ENCODE measurements at regions not wholly inside any gene's neighbourhood (a gene's known extent, or its start where the extent isn't known, plus 50 kb on each side); places are given as distances from the start of the nearest gene placed in this dataset.

DNA sequence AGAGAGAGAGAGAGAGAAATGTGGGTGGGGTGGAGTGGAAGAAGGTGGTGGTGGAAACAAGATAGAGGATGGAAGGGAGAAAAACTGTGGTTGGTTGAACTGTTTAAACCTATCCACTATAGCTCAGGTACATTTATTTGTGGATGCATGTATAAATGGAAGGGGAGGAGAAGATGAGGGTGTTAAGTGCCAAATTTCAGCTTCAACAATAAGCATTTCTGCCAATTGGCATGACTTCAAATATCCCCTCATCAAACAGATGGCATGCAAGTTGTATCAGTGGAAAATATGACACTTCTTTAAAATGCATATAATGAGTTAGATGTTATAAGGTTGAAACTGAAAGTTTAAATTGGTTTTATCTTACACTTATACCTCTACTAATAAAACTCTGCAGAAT is 216.1 kb downstream of the LMBRD1 start:
- H3K14ac ChIP-seq (ENCODE audit: insufficient read depth, low read length) = no peak overlapping the region
- H3K56ac ChIP-seq (ENCODE audit: insufficient read length, low read depth, low read length) = no peak overlapping the region
- H3K4me2 ChIP-seq (ENCODE audit: insufficient read depth, insufficient read length, low read length) = no peak overlapping the region
- H2AK5ac ChIP-seq (ENCODE audit: insufficient read length, low read length) = no peak overlapping the region
- H4K5ac ChIP-seq (ENCODE audit: insufficient read length, low read depth, low read length) = no peak overlapping the region
- H3K27me3 Mint-ChIP-seq (ENCODE audit: low read depth) = no peaks in the 10 kb centered on the region
- H2BK5ac ChIP-seq (ENCODE audit: insufficient read length, low read length) = no peak overlapping the region
- H3K79me2 ChIP-seq (ENCODE audit: insufficient read depth, low read length) = no peaks in the 10 kb centered on the region
- no peak overlapping the region for H3K4ac ChIP-seq (ENCODE audit: low read depth, low read length)
- H3K9me3 Mint-ChIP-seq = no peaks in the 10 kb centered on the region; a peak in 1 of 5 replicates
- no peak overlapping the region for H2BK12ac ChIP-seq (ENCODE audit: insufficient read length, low read depth, low read length)
- H3K4me3 Mint-ChIP-seq = no peak overlapping the region
- no peaks in the 10 kb centered on the region for H3K36me3 Mint-ChIP-seq (ENCODE audit: insufficient read depth in 1 of 3, low read depth in 3 of 3)
- H3K9me3 ChIP-seq (ENCODE audit: control insufficient read depth, low read depth, low read length) = no peaks in the 10 kb centered on the region
- no peaks in the 10 kb centered on the region for H3K27me3 ChIP-seq (ENCODE audit: insufficient read depth, low read length)
- H3K18ac ChIP-seq (ENCODE audit: insufficient read length, low read depth, low read length) = no peak overlapping the region
- no peak overlapping the region for H4K8ac ChIP-seq (replicated peaks; ENCODE audit: insufficient read length, low read depth, low read length)
- no peaks in the 10 kb centered on the region for H4K20me1 ChIP-seq (ENCODE audit: control insufficient read depth, insufficient read depth, insufficient read length)
- H3K23ac ChIP-seq (ENCODE audit: insufficient read length, low read depth, low read length) = no peak overlapping the region
- no peak overlapping the region for H4K91ac ChIP-seq (ENCODE audit: insufficient read length, low read depth, low read length)
- no peak overlapping the region for H3K27ac Mint-ChIP-seq
- no peak overlapping the region for H2BK15ac ChIP-seq (ENCODE audit: low read depth, low read length)
- H3K23me2 ChIP-seq (ENCODE audit: insufficient read length, low read depth, low read length, poor library complexity, severe bottlenecking) = no peaks in the 10 kb centered on the region
- no peak overlapping the region for H3K9ac ChIP-seq (ENCODE audit: extremely low read depth, insufficient read length, low read length)
- H3K27ac ChIP-seq (ENCODE audit: insufficient read length, low read depth, low read length) = no peak overlapping the region
- TF ChIP-seq, protein P1, sequence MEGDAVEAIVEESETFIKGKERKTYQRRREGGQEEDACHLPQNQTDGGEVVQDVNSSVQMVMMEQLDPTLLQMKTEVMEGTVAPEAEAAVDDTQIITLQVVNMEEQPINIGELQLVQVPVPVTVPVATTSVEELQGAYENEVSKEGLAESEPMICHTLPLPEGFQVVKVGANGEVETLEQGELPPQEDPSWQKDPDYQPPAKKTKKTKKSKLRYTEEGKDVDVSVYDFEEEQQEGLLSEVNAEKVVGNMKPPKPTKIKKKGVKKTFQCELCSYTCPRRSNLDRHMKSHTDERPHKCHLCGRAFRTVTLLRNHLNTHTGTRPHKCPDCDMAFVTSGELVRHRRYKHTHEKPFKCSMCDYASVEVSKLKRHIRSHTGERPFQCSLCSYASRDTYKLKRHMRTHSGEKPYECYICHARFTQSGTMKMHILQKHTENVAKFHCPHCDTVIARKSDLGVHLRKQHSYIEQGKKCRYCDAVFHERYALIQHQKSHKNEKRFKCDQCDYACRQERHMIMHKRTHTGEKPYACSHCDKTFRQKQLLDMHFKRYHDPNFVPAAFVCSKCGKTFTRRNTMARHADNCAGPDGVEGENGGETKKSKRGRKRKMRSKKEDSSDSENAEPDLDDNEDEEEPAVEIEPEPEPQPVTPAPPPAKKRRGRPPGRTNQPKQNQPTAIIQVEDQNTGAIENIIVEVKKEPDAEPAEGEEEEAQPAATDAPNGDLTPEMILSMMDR (conservative IDR thresholded peaks at IDR 0.05) = no peak
- no peak overlapping the region for H2BK120ac ChIP-seq (ENCODE audit: low read depth, low read length, poor library complexity, severe bottlenecking)
- H3K4me1 Mint-ChIP-seq = no peaks in the 10 kb centered on the region
- no peak for DNase-seq
- H3T11ph ChIP-seq (ENCODE audit: low read length) = no peak overlapping the region
- H3K4me1 ChIP-seq (ENCODE audit: insufficient read depth, low read length) = no peaks in the 10 kb centered on the region
- no peak overlapping the region for H2AFZ ChIP-seq (ENCODE audit: low read length)
- no peak overlapping the region for H2BK20ac ChIP-seq (ENCODE audit: low read depth, low read length, poor library complexity, severe bottlenecking)
- H3K79me1 ChIP-seq (ENCODE audit: insufficient read depth, low read depth, low read length, poor library complexity, severe bottlenecking) = no peaks in the 10 kb centered on the region

Data from H9 (cell line).